GM10266 (cell line): ENCODE measurements at regions not wholly inside any gene's neighbourhood (a gene's known extent, or its start where the extent isn't known, plus 50 kb on each side); places are given as distances from the start of the nearest gene placed in this dataset.

ENCODE experiments used
- DNase-seq: peaks from one replicate; pipeline ENCODE4 v3.0.0; 2012; ENCODE audit errors: extremely low spot score
- CTCF ChIP-seq: IDR thresholded peaks from 2 replicates; pipeline ENCODE4 v1.5.1; 2012; ENCODE audit warnings: mild to moderate bottlenecking, low read depth; ENCODE audit not compliant: control insufficient read depth, insufficient read depth; ENCODE audit errors: missing control alignments

GRCh38 chr6:92828788-92829187 lies 590.6 kb downstream of the EPHA7 start:
- TF ChIP-seq CTCF, result no peak

DNA sequence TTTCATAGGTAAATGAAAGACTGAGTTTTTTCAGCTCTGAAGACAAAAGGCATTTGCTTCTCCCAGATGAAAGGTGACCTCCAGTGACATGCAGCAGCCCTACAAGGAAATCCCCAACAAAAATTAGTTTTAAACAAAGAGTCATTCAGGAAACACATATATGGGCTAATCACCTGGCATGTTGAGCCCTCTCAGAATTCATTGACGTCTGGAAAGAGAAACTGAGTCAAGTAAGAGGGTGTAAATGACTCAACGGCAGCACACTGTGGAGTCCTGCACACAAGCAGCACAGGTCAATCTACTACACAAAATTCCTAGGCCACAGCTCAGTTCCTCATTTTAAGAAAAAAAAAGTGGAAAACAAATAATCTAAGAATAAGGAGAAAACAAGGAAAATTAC lies 592.3 kb downstream of the EPHA7 start:
- DNase-seq, result no peak
- TF ChIP-seq CTCF, result no peak

More at GRCh38 chr6:92828788-92829187, 590.6 kb downstream of the EPHA7 start:
- no peak for DNase-seq

- TF ChIP-seq CTCF, result no peak
- no peak for DNase-seq
Measured at GRCh38 chr6:92826633-92827032, 592.7 kb downstream of the EPHA7 start.

GRCh38 chr6:92822222-92822621 lies 597.1 kb downstream of the EPHA7 start:
- DNase-seq, result no peak
- TF ChIP-seq CTCF, result no peak

DNA sequence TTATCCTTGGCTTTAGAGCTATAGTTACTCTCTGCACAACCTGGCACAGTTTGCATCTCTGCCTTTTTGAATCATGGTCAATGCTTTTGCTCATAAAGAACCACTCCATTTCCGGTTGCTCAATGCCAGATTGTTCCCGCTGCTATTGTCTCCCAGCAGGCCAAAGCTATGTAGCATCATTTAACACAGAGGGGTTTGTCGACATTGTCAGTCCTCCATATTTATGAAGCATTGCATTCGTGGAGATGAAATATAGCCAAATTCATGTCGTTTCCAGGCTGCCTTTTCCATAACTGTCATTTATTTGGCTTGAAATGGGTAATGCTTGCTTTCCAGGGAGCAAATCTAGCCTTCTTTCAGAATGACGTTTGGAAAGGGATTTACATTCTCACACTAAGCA lies 598.8 kb downstream of the EPHA7 start:
- DNase-seq, result no peak
- no peak for TF ChIP-seq CTCF

DNA sequence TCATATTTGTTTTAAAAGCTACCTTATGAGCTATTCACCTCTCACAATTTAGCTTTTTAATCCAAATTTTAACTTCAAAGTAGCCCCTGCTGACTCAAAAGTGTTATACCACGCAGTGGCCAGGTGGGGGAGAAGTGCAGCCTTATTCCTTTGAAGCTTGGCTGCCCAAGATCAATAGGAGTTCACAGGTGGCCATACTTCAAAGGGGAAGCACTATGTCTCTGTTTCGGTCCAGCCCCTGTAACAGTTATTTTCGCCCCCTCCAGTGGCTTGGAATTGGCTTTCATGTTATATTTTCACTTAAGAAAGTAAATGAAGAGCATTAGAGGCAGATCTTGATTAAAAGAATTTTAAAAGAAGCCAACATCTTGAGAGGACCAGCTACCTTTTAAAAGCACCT lies 608.4 kb downstream of the EPHA7 start:
- peak; percentile 38 for DNase-seq
- peak; percentile 63 for TF ChIP-seq CTCF

GRCh38 chr6:92806254-92806653 lies 613.1 kb downstream of the EPHA7 start:
- no peak for DNase-seq
- TF ChIP-seq CTCF, result no peak
